ENCODE measurements at regions not wholly inside any gene's neighbourhood (a gene's known extent, or its start where the extent isn't known, plus 50 kb on each side); places are given as distances from the start of the nearest gene placed in this dataset.

DNA sequence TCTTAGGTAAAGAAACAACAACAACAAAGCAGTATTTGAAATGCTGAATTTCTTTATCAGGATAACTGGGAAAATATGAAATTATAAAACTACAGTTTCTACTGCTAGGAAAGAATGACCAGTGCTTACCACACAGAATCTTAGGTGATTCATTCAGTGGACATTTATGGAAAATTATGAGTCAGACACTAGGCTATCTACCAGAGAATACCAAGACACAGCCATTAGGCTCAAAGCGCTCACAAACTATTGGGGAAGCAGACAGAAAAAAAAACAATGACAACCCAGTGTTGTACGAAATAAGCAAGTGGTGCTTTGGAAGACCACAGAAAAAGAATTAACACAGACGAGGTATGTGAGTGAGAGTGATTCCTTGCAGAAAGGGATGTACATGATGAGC, 1019.5 kb downstream of the PCDH9 start:
- peak; percentile 100 for ATAC-seq
- TF ChIP-seq GLIS3 (CRISPR knock-in tag; IDR thresholded peaks at IDR 0.05) (no peak), POU6F1 (CRISPR knock-in tag; IDR thresholded peaks at IDR 0.05; ENCODE audit: borderline replicate concordance, low read depth) (no peak), ZFP3 (CRISPR knock-in tag; IDR thresholded peaks at IDR 0.05) (no peak), ZNF565 (CRISPR knock-in tag; conservative IDR thresholded peaks at IDR 0.05; ENCODE audit: low read depth) (no peak), TOX (CRISPR knock-in tag; IDR thresholded peaks at IDR 0.05; ENCODE audit: borderline replicate concordance) (0 out of 2 replicates have a peak, but pooled peaks have one; percentile 35), ZNF8 (CRISPR knock-in tag; IDR thresholded peaks at IDR 0.05) (no peak), BACH2 (CRISPR knock-in tag; IDR thresholded peaks at IDR 0.05; ENCODE audit: borderline replicate concordance) (no peak), SNAI2 (CRISPR knock-in tag; IDR thresholded peaks at IDR 0.05) (no peak), ISL1 (CRISPR knock-in tag; IDR thresholded peaks at IDR 0.05) (peak; percentile 76), TCF4 (CRISPR knock-in tag; IDR thresholded peaks at IDR 0.05; ENCODE audit: borderline replicate concordance) (no peak), ZNF70 (CRISPR knock-in tag; IDR thresholded peaks at IDR 0.05) (no peak), ARNTL (CRISPR knock-in tag; IDR thresholded peaks at IDR 0.05; ENCODE audit: borderline replicate concordance, low read depth) (no peak), ZFP30 (CRISPR knock-in tag; IDR thresholded peaks at IDR 0.05) (no peak), OSR1 (CRISPR knock-in tag; IDR thresholded peaks at IDR 0.05) (no peak), ZC3H10 (CRISPR knock-in tag; IDR thresholded peaks at IDR 0.05) (peak; percentile 60; the same call in 1 of the 2 replicates)
- TF ChIP-seq, protein P1, sequence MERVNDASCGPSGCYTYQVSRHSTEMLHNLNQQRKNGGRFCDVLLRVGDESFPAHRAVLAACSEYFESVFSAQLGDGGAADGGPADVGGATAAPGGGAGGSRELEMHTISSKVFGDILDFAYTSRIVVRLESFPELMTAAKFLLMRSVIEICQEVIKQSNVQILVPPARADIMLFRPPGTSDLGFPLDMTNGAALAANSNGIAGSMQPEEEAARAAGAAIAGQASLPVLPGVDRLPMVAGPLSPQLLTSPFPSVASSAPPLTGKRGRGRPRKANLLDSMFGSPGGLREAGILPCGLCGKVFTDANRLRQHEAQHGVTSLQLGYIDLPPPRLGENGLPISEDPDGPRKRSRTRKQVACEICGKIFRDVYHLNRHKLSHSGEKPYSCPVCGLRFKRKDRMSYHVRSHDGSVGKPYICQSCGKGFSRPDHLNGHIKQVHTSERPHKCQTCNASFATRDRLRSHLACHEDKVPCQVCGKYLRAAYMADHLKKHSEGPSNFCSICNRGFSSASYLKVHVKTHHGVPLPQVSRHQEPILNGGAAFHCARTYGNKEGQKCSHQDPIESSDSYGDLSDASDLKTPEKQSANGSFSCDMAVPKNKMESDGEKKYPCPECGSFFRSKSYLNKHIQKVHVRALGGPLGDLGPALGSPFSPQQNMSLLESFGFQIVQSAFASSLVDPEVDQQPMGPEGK (CRISPR knock-in tag; IDR thresholded peaks at IDR 0.05; ENCODE audit: borderline replicate concordance), result no peak

DNA sequence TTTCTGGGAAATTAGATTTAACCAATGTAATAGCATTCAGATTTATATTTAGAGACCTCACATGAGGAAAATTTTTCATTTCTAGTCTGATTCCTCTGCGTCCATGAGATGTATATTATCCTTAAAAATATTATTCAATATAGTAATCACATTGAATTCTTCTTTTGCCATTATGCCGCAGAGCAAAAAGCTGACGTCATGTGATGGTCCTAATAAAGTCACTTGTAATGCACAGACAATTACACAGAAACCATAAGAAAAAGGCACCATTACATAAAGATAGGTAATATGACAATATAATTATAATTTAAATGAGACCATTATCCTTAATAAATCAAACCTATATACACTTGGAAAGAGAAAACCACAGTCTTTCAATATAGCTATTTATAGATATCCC, 1021.5 kb downstream of the PCDH9 start:
- ATAC-seq, result no peak

More for the DNA sequence above, 1021.5 kb downstream of the PCDH9 start:
- TF ChIP-seq, protein P2, sequence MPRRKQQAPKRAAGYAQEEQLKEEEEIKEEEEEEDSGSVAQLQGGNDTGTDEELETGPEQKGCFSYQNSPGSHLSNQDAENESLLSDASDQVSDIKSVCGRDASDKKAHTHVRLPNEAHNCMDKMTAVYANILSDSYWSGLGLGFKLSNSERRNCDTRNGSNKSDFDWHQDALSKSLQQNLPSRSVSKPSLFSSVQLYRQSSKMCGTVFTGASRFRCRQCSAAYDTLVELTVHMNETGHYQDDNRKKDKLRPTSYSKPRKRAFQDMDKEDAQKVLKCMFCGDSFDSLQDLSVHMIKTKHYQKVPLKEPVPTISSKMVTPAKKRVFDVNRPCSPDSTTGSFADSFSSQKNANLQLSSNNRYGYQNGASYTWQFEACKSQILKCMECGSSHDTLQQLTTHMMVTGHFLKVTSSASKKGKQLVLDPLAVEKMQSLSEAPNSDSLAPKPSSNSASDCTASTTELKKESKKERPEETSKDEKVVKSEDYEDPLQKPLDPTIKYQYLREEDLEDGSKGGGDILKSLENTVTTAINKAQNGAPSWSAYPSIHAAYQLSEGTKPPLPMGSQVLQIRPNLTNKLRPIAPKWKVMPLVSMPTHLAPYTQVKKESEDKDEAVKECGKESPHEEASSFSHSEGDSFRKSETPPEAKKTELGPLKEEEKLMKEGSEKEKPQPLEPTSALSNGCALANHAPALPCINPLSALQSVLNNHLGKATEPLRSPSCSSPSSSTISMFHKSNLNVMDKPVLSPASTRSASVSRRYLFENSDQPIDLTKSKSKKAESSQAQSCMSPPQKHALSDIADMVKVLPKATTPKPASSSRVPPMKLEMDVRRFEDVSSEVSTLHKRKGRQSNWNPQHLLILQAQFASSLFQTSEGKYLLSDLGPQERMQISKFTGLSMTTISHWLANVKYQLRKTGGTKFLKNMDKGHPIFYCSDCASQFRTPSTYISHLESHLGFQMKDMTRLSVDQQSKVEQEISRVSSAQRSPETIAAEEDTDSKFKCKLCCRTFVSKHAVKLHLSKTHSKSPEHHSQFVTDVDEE (CRISPR knock-in tag; IDR thresholded peaks at IDR 0.05), result no peak
- TF ChIP-seq ZNF8 (CRISPR knock-in tag; IDR thresholded peaks at IDR 0.05) (no peak), TCF4 (CRISPR knock-in tag; IDR thresholded peaks at IDR 0.05; ENCODE audit: borderline replicate concordance) (no peak), ARNTL (CRISPR knock-in tag; IDR thresholded peaks at IDR 0.05; ENCODE audit: borderline replicate concordance, low read depth) (no peak), SNAI2 (CRISPR knock-in tag; IDR thresholded peaks at IDR 0.05) (no peak), TOX (CRISPR knock-in tag; IDR thresholded peaks at IDR 0.05; ENCODE audit: borderline replicate concordance) (no peak), OSR1 (CRISPR knock-in tag; IDR thresholded peaks at IDR 0.05) (no peak), ESRRG (CRISPR knock-in tag; IDR thresholded peaks at IDR 0.05) (no peak), BACH2 (CRISPR knock-in tag; IDR thresholded peaks at IDR 0.05; ENCODE audit: borderline replicate concordance) (no peak), ZC3H10 (CRISPR knock-in tag; IDR thresholded peaks at IDR 0.05) (no peak), ZFP3 (CRISPR knock-in tag; IDR thresholded peaks at IDR 0.05) (no peak), RARB (CRISPR knock-in tag; IDR thresholded peaks at IDR 0.05) (no peak), ZNF70 (CRISPR knock-in tag; IDR thresholded peaks at IDR 0.05) (no peak), PPARA (CRISPR knock-in tag; IDR thresholded peaks at IDR 0.05; ENCODE audit: borderline replicate concordance) (no peak), POU6F1 (CRISPR knock-in tag; IDR thresholded peaks at IDR 0.05; ENCODE audit: borderline replicate concordance, low read depth) (no peak), GLIS3 (CRISPR knock-in tag; IDR thresholded peaks at IDR 0.05) (no peak)
- TF ChIP-seq, protein P1 (CRISPR knock-in tag; IDR thresholded peaks at IDR 0.05; ENCODE audit: borderline replicate concordance), result no peak
- TF ChIP-seq, protein P3, sequence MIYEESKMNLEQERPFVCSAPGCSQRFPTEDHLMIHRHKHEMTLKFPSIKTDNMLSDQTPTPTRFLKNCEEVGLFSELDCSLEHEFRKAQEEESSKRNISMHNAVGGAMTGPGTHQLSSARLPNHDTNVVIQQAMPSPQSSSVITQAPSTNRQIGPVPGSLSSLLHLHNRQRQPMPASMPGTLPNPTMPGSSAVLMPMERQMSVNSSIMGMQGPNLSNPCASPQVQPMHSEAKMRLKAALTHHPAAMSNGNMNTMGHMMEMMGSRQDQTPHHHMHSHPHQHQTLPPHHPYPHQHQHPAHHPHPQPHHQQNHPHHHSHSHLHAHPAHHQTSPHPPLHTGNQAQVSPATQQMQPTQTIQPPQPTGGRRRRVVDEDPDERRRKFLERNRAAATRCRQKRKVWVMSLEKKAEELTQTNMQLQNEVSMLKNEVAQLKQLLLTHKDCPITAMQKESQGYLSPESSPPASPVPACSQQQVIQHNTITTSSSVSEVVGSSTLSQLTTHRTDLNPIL (CRISPR knock-in tag; IDR thresholded peaks at IDR 0.05; ENCODE audit: low read depth), result no peak
